ENCODE measurements at regions not wholly inside any gene's neighbourhood (a gene's known extent, or its start where the extent isn't known, plus 50 kb on each side); places are given as distances from the start of the nearest gene placed in this dataset.

- Mint-ChIP-seq H3K4me1 (no peaks in the 10 kb centered on the region), H3K27me3 (peaks cover 0 to 2% of the 10 kb centered on the region in 2 donors), H3K36me3 (no peaks in the 10 kb centered on the region), H3K9me3 (no peaks in the 10 kb centered on the region), H3K27ac (no peak overlapping the region), H3K4me3 (no peak overlapping the region)
- no peaks in the 10 kb centered on the region for H3K36me3 ChIP-seq (ENCODE audit: control insufficient read depth in 2 of 2, extremely low read depth in 1 of 2, insufficient read depth in 1 of 2, low read length in 1 of 2)
- H3K27me3 ChIP-seq (replicated peaks in 1 of 2; ENCODE audit: control insufficient read depth in 2 of 2, extremely low read depth in 1 of 2, insufficient read depth in 2 of 2, low read length in 1 of 2), result peaks cover 0 to 4% of the 10 kb centered on the region in 2 experiments
- H3K4me3 ChIP-seq (ENCODE audit: control insufficient read depth in 1 of 2, extremely low read depth in 1 of 2, low read length in 1 of 2), result no peak overlapping the region
- no peaks in the 10 kb centered on the region for H3K4me1 ChIP-seq (ENCODE audit: control insufficient read depth in 1 of 2, extremely low read depth in 1 of 2, insufficient read depth in 2 of 2, low read length in 2 of 2)
- H3K27ac ChIP-seq (ENCODE audit: low read length), result no peak overlapping the region
- WGBS (ENCODE audit: insufficient coverage), result no CpG with 5 or more reads among the region's 2 CpGs
- ChIA-PET CTCF (no interaction called here), POLR2A (no interaction called here)
- no peak for ATAC-seq (replicated peaks in 1 of 4)
- no peaks in the 10 kb centered on the region for H3K9me3 ChIP-seq
- DNase-seq, result no peak
These were observed 117.3 kb downstream of the NEDD1 start for GRCh38 chr12:97024393-97024792.

- no peaks in the 10 kb centered on the region for H3K9me3 ChIP-seq
- H3K27ac Mint-ChIP-seq, result no peak overlapping the region
- H3K27ac ChIP-seq (ENCODE audit: low read length), result no peak overlapping the region
- ChIA-PET POLR2A (no interaction called here), CTCF (no interaction called here)
- H3K4me1 Mint-ChIP-seq, result no peaks in the 10 kb centered on the region
- H3K27me3 Mint-ChIP-seq, result peaks cover 0 to under 1% of the 10 kb centered on the region in 2 donors
- H3K36me3 Mint-ChIP-seq, result no peaks in the 10 kb centered on the region
- no peaks in the 10 kb centered on the region for H3K4me1 ChIP-seq (ENCODE audit: control insufficient read depth in 1 of 2, extremely low read depth in 1 of 2, insufficient read depth in 2 of 2, low read length in 2 of 2)
- DNase-seq (no peak), ATAC-seq (replicated peaks in 1 of 4) (no peak)
- no peaks in the 10 kb centered on the region for H3K9me3 Mint-ChIP-seq
- H3K36me3 ChIP-seq (ENCODE audit: control insufficient read depth in 2 of 2, extremely low read depth in 1 of 2, insufficient read depth in 1 of 2, low read length in 1 of 2), result no peaks in the 10 kb centered on the region
- H3K4me3 ChIP-seq (ENCODE audit: control insufficient read depth in 1 of 2, extremely low read depth in 1 of 2, low read length in 1 of 2), result no peak overlapping the region
- no CpG with 5 or more reads among the region's 2 CpGs for WGBS (ENCODE audit: insufficient coverage)
- no peak overlapping the region for H3K4me3 Mint-ChIP-seq
- H3K27me3 ChIP-seq (replicated peaks in 1 of 2; ENCODE audit: control insufficient read depth in 2 of 2, extremely low read depth in 1 of 2, insufficient read depth in 2 of 2, low read length in 1 of 2), result peaks cover 0 to 4% of the 10 kb centered on the region in 2 experiments
These were observed 119.8 kb downstream of the NEDD1 start for GRCh38 chr12:97026901-97027300.

- DNase-seq, result no peak
- ATAC-seq (replicated peaks in 1 of 4), result no peak
- H3K4me1 Mint-ChIP-seq, result no peaks in the 10 kb centered on the region
- H3K27me3 ChIP-seq (replicated peaks in 1 of 2; ENCODE audit: control insufficient read depth in 2 of 2, extremely low read depth in 1 of 2, insufficient read depth in 2 of 2, low read length in 1 of 2), result peaks cover 0 to 4% of the 10 kb centered on the region in 2 experiments
- peaks cover 0 to 4% of the 10 kb centered on the region in 2 donors for H3K27me3 Mint-ChIP-seq
- ChIA-PET CTCF (no interaction called here), POLR2A (no interaction called here)
- H3K9me3 ChIP-seq, result no peaks in the 10 kb centered on the region
- no peak overlapping the region for H3K27ac Mint-ChIP-seq
- no peak overlapping the region for H3K4me3 ChIP-seq (ENCODE audit: control insufficient read depth in 1 of 2, extremely low read depth in 1 of 2, low read length in 1 of 2)
- no CpG with 5 or more reads among the region's 1 CpG for WGBS (ENCODE audit: insufficient coverage)
- H3K4me1 ChIP-seq (ENCODE audit: control insufficient read depth in 1 of 2, extremely low read depth in 1 of 2, insufficient read depth in 2 of 2, low read length in 2 of 2), result no peaks in the 10 kb centered on the region
- no peak overlapping the region for H3K4me3 Mint-ChIP-seq
- no peaks in the 10 kb centered on the region for H3K9me3 Mint-ChIP-seq
- no peak overlapping the region for H3K27ac ChIP-seq (ENCODE audit: low read length)
- H3K36me3 Mint-ChIP-seq, result no peaks in the 10 kb centered on the region
- H3K36me3 ChIP-seq (ENCODE audit: control insufficient read depth in 2 of 2, extremely low read depth in 1 of 2, insufficient read depth in 1 of 2, low read length in 1 of 2), result no peaks in the 10 kb centered on the region
These were observed 120.4 kb downstream of the NEDD1 start for GRCh38 chr12:97027482-97027881.

- Histone ChIP-seq H3K36me3 (ENCODE audit: control insufficient read depth in 2 of 2, extremely low read depth in 1 of 2, insufficient read depth in 1 of 2, low read length in 1 of 2) (no peaks in the 10 kb centered on the region), H3K27me3 (replicated peaks in 1 of 2; ENCODE audit: control insufficient read depth in 2 of 2, extremely low read depth in 1 of 2, insufficient read depth in 2 of 2, low read length in 1 of 2) (peaks cover 0 to 7% of the 10 kb centered on the region in 2 experiments), H3K4me3 (ENCODE audit: control insufficient read depth in 1 of 2, extremely low read depth in 1 of 2, low read length in 1 of 2) (no peak overlapping the region), H3K27ac (ENCODE audit: low read length) (no peak overlapping the region), H3K4me1 (ENCODE audit: control insufficient read depth in 1 of 2, extremely low read depth in 1 of 2, insufficient read depth in 2 of 2, low read length in 2 of 2) (no peaks in the 10 kb centered on the region), H3K9me3 (no peaks in the 10 kb centered on the region)
- no peaks in the 10 kb centered on the region for H3K36me3 Mint-ChIP-seq
- no peak overlapping the region for H3K4me3 Mint-ChIP-seq
- no peak for ATAC-seq (replicated peaks in 1 of 4)
- ChIA-PET POLR2A (no interaction called here), CTCF (no interaction called here)
- no peak for DNase-seq
- no peaks in the 10 kb centered on the region for H3K4me1 Mint-ChIP-seq
- no peak overlapping the region for H3K27ac Mint-ChIP-seq
- H3K27me3 Mint-ChIP-seq, result peaks cover 15 to 27% of the 10 kb centered on the region in 2 donors
- no peaks in the 10 kb centered on the region for H3K9me3 Mint-ChIP-seq
- no CpG with 5 or more reads among the region's 5 CpGs for WGBS (ENCODE audit: insufficient coverage)
These were observed 131.1 kb downstream of the NEDD1 start for GRCh38 chr12:97038131-97038530.

- Histone ChIP-seq H3K4me3 (ENCODE audit: control insufficient read depth in 1 of 2, extremely low read depth in 1 of 2, low read length in 1 of 2) (no peak overlapping the region), H3K4me1 (ENCODE audit: control insufficient read depth in 1 of 2, extremely low read depth in 1 of 2, insufficient read depth in 2 of 2, low read length in 2 of 2) (no peaks in the 10 kb centered on the region), H3K9me3 (no peaks in the 10 kb centered on the region), H3K27ac (ENCODE audit: low read length) (no peak overlapping the region), H3K27me3 (replicated peaks in 1 of 2; ENCODE audit: control insufficient read depth in 2 of 2, extremely low read depth in 1 of 2, insufficient read depth in 2 of 2, low read length in 1 of 2) (peaks cover 0 to 7% of the 10 kb centered on the region in 2 experiments), H3K36me3 (ENCODE audit: control insufficient read depth in 2 of 2, extremely low read depth in 1 of 2, insufficient read depth in 1 of 2, low read length in 1 of 2) (no peaks in the 10 kb centered on the region)
- 96% methylated on average over 3 of the region's 4 CpGs for WGBS (ENCODE audit: insufficient coverage)
- no peaks in the 10 kb centered on the region for H3K9me3 Mint-ChIP-seq
- no peaks in the 10 kb centered on the region for H3K36me3 Mint-ChIP-seq
- POLR2A ChIA-PET, result no interaction called here
- no peaks in the 10 kb centered on the region for H3K4me1 Mint-ChIP-seq
- DNase-seq, result no peak
- H3K4me3 Mint-ChIP-seq, result no peak overlapping the region
- H3K27ac Mint-ChIP-seq, result no peak overlapping the region
- peaks cover 15 to 22% of the 10 kb centered on the region in 2 donors for H3K27me3 Mint-ChIP-seq
- no peak for ATAC-seq (replicated peaks in 1 of 4)
- CTCF ChIA-PET, result interaction anchor here in 1 of 2 donors (0.6 kb wide), 1 partner anchor 1592 kb away, joined by 3 read pairs; no protein-coding TSS in a partner anchor
These were observed 131.8 kb downstream of the NEDD1 start for GRCh38 chr12:97038834-97039233.

- H3K36me3 Mint-ChIP-seq, result no peaks in the 10 kb centered on the region
- ChIA-PET CTCF (no interaction called here), POLR2A (no interaction called here)
These were observed 139.8 kb downstream of the NEDD1 start for GRCh38 chr12:97046901-97047300.

GRCh38 chr12:97047361-97047760 is 140.3 kb downstream of the NEDD1 start:
- Histone ChIP-seq H3K4me1 (ENCODE audit: control insufficient read depth in 1 of 2, extremely low read depth in 1 of 2, insufficient read depth in 2 of 2, low read length in 2 of 2) (no peaks in the 10 kb centered on the region), H3K27ac (ENCODE audit: low read length) (no peak overlapping the region), H3K4me3 (ENCODE audit: control insufficient read depth in 1 of 2, extremely low read depth in 1 of 2, low read length in 1 of 2) (no peak overlapping the region), H3K9me3 (no peaks in the 10 kb centered on the region), H3K27me3 (replicated peaks in 1 of 2; ENCODE audit: control insufficient read depth in 2 of 2, extremely low read depth in 1 of 2, insufficient read depth in 2 of 2, low read length in 1 of 2) (no peaks in the 10 kb centered on the region), H3K36me3 (ENCODE audit: control insufficient read depth in 2 of 2, extremely low read depth in 1 of 2, insufficient read depth in 1 of 2, low read length in 1 of 2) (no peaks in the 10 kb centered on the region)
- Mint-ChIP-seq H3K27ac (no peak overlapping the region), H3K4me1 (no peaks in the 10 kb centered on the region), H3K36me3 (no peaks in the 10 kb centered on the region), H3K27me3 (peaks cover 6% of the 10 kb centered on the region in 2 donors), H3K4me3 (no peak overlapping the region), H3K9me3 (no peaks in the 10 kb centered on the region)
- ChIA-PET CTCF (no interaction called here), POLR2A (no interaction called here)
- no peak for DNase-seq
- no peak for ATAC-seq (replicated peaks in 1 of 4)

More at GRCh38 chr12:97046901-97047300, 139.8 kb downstream of the NEDD1 start:
- no peak overlapping the region for H3K27ac ChIP-seq (ENCODE audit: low read length)
- no peak overlapping the region for H3K27ac Mint-ChIP-seq
- ATAC-seq (replicated peaks in 1 of 4) (no peak), DNase-seq (no peak)
- H3K27me3 ChIP-seq (replicated peaks in 1 of 2; ENCODE audit: control insufficient read depth in 2 of 2, extremely low read depth in 1 of 2, insufficient read depth in 2 of 2, low read length in 1 of 2), result no peaks in the 10 kb centered on the region
- H3K9me3 ChIP-seq, result no peaks in the 10 kb centered on the region
- H3K4me3 Mint-ChIP-seq, result no peak overlapping the region
- no peaks in the 10 kb centered on the region for H3K36me3 ChIP-seq (ENCODE audit: control insufficient read depth in 2 of 2, extremely low read depth in 1 of 2, insufficient read depth in 1 of 2, low read length in 1 of 2)
- no peaks in the 10 kb centered on the region for H3K9me3 Mint-ChIP-seq
- peaks cover 3 to 6% of the 10 kb centered on the region in 2 donors for H3K27me3 Mint-ChIP-seq
- WGBS (ENCODE audit: insufficient coverage), result no CpG with 5 or more reads among the region's 1 CpG
- H3K4me3 ChIP-seq (ENCODE audit: control insufficient read depth in 1 of 2, extremely low read depth in 1 of 2, low read length in 1 of 2), result no peak overlapping the region
- no peaks in the 10 kb centered on the region for H3K4me1 ChIP-seq (ENCODE audit: control insufficient read depth in 1 of 2, extremely low read depth in 1 of 2, insufficient read depth in 2 of 2, low read length in 2 of 2)
- H3K4me1 Mint-ChIP-seq, result no peaks in the 10 kb centered on the region

All from T-cell (primary cell).